GM13977 (cell line): ENCODE measurements at regions not wholly inside any gene's neighbourhood (a gene's known extent, or its start where the extent isn't known, plus 50 kb on each side); places are given as distances from the start of the nearest gene placed in this dataset.
A peak's percentile ranks its signal among the peaks of the same experiment; 100 is the strongest.

ENCODE experiments used
- DNase-seq: peaks from one replicate; pipeline ENCODE4 v3.0.0; 2012; ENCODE audit warnings: low spot score
- in situ Hi-C: fragments of 300-500 bp; cut with MboI; formaldehyde crosslinking; loops from one replicate; pipeline ENCODE4 v1.12.0; 2022; ENCODE audit warnings: low sequenced_read_pairs, low pct_unique_long_range_greater_than_20kb, mixed read lengths, inconsistent platforms; ENCODE audit not compliant: unreplicated experiment
- TF ChIP-seq, protein P1 (sequence below): IDR thresholded peaks from 2 replicates; pipeline ENCODE4 v1.5.1; 2012; ENCODE audit warnings: mild to moderate bottlenecking, control low read depth; ENCODE audit not compliant: insufficient read depth; ENCODE audit errors: extremely low read depth, missing control alignments

DNA sequence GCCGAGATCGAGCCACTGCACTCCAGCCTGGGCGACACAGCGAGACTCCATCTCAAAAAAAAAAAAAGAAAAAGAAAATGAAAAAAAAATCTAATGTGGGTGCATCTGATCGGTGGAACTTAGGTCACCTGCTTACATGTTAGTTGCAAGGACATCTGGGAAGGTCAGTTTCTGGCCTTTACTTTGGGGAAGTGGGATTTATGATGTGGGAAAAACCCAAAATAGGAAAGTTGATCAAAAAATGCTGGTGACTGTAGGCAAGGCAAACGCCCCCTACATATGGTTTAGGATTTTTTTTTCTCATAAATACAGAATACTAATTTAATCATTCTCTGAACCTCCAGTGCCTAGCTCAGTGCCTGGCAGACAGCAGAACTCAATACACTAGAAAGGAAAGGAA, 69.2 kb upstream of the PIM1 start:
- in situ Hi-C loops = no loop called here
- no peak for DNase-seq
- TF ChIP-seq, protein P1, sequence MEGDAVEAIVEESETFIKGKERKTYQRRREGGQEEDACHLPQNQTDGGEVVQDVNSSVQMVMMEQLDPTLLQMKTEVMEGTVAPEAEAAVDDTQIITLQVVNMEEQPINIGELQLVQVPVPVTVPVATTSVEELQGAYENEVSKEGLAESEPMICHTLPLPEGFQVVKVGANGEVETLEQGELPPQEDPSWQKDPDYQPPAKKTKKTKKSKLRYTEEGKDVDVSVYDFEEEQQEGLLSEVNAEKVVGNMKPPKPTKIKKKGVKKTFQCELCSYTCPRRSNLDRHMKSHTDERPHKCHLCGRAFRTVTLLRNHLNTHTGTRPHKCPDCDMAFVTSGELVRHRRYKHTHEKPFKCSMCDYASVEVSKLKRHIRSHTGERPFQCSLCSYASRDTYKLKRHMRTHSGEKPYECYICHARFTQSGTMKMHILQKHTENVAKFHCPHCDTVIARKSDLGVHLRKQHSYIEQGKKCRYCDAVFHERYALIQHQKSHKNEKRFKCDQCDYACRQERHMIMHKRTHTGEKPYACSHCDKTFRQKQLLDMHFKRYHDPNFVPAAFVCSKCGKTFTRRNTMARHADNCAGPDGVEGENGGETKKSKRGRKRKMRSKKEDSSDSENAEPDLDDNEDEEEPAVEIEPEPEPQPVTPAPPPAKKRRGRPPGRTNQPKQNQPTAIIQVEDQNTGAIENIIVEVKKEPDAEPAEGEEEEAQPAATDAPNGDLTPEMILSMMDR = no peak

DNA sequence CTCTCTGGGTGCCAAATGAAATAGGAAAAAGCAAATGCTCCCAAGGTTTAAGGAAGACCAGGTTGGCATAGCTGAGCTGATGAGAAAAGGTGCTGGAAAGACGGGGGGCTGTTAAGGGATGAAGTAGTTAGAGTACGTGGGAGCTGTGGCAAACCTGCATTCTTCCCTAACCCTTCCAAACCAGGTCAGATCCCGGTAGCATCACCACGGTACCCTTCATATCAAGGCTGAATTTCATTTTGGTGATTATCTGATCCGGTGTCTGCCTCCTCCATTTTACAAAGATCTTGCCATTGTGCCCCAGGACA, 68.0 kb upstream of the PIM1 start:
- in situ Hi-C loops = no loop called here
- no peak for DNase-seq
- TF ChIP-seq, protein P1 = no peak

DNA sequence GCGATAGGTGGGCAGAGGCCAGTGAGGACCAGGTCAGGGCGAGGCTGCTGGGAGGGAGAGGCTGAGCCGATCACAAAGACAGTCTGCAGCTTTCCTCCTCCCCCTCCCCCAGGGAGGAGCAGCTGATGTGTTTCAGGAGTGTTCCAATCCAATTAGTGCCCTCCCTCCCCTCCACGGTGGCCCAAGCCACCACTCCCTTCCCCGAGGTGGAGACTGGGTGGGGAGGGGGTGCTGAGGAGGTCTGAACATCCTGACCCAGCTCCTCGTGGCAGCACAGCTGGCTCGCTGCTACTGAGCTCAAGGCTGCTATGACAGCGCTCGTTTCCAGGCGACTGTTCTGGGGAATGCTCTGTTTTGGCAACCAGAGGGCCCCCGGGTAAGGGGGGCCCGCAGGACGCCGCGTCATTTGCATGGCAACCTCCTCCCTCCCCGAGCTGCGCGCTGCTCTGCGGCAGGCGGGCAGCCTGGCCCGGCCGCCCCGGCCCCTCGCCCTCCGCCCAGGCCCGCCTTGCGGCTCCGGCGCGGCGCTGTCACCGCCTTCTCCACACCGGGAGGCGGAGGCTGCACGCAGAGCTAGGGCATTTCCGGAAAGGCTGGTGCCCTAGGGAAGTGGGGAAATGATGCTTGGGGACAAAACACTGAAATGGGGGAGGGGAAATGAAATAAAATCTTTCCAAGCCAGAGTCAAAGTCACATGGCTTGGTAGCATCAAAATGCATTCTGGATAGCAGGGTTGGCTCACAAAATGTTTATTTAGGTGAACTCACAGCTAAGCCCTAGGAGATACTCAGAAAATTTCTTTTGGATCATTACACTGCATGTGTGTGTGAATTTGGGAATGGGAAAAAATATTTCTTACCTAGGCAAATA, 67.4 kb upstream of the PIM1 start:
- in situ Hi-C loops = no loop called here
- TF ChIP-seq, protein P1 = no peak
- DNase-seq = peak; percentile 87

DNA sequence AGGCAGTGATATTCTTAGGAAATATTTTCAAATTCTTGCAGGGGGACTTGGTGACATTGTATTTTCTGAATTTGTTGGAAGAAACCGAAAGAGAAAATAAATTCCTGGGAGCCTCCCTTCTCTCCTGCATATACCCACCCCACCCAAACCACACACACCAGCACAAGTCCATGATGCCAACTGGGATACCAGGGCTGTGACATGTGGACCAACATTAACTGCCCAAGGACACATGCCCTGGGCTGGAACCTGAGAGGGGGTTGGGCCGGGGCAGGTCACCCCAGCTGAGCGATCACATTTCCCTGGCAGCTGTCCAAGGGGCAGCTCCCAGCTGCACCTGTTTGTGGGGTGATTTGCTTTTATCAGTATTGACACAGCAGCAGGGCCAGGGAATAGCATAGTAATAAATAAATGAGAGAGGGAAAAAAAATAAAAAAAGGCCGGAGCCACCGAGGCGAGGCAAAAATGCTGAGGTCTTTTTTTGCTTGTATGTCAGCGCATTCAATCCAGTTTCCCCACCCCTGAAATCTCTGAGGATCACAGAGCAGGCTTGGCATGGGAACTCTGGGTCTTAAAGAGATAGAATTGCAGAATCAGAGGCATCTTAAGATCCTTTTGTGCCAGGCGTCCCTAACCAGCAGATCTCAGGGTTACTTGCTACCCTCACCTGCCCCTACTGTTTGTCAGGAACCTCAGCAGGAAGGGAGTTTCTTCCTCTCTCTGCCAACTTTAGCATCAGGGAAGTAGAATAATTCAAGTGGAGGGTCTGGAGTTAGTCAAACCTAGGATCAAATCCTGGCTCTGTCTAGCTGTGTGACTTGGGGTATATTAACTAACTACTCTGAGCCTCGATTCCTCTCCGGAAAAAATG, 66.5 kb upstream of the PIM1 start:
- peak; percentile 55 for DNase-seq
- TF ChIP-seq, protein P1 = no peak
- in situ Hi-C loops = no loop called here

DNA sequence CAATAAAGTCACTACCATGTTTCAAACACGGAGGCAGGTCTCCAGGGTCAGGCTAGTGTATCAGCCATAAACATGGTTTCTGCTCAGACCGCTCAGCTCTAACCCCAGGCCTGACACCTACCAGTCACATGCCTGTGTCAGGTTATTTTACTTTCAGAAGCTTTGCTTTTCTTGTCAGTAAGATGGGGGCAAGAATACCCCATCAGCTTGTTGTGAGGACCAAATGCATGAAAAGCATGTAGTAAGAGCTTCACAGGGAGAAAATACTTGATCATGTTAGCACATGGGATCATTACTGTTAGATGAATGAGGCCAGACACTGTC, 65.2 kb upstream of the PIM1 start:
- in situ Hi-C loops = no loop called here
- TF ChIP-seq, protein P1 = no peak
- no peak for DNase-seq

DNA sequence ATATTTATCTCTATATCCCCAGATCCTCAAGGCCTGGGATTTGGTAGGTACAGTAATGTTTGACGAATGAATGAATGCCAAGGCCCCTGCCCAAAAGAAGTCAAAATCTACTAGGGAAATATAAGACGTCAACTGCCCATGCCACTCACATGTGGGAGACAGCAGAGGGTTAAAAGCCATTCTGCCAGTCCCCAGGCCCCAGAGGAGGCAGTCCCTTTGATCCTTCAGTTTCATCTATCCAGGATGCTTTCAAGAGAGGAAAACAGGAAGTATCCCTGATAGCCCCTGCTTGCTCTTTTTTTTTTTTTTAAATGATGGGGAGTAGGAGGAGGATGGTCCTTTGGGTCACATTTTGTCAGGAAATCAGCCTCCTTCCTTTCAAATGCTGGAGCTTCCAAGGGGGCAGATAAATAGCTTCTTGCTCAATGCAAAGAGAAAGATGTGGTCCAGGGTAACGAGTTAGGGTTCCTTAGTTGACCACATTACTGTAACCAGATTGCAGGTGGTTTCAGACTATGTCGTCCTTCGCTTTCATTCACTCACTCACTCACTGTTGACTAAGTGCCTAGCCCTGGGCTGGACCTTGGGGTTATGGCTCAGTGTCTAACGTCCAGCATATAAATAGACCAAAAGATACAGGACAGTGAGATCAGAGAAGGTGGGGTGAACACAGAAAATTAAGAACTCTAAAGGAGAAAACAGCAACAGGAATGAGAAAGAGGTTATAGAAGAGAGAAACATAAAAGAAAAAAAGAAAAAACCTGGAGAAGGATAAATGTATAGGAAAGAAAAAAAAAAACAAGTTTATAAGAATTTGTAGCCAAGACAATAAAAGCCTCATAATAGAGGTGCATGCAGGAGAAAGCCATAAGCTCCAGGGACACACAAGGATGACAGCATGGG, 64.6 kb upstream of the PIM1 start:
- in situ Hi-C loops = no loop called here
- TF ChIP-seq, protein P1 = no peak
- no peak for DNase-seq
